HepG2 (cell line): ENCODE measurements at regions not wholly inside any gene's neighbourhood (a gene's known extent, or its start where the extent isn't known, plus 50 kb on each side); places are given as distances from the start of the nearest gene placed in this dataset.

Experiments used
- ATAC-seq: fragments of 200-7000 bp; cut with Tn5 transposase; 3 replicates; pipeline ENCODE4 v1.9.1; 2020; ENCODE audit warnings: mild to moderate bottlenecking, moderate library complexity
- BruUV-seq: library from RNA; stranded (reverse); fragments of 400-500 nt; replicated peaks from 2 replicates; lab custom pipeline; 2021; lab: Mats Ljungman, UMichigan
- CTCF ChIA-PET: fragments of 300-600 bp; formaldehyde crosslinking; extraction: SDS; loops from one replicate; lab custom pipeline; 2021; ENCODE audit warnings: low total read pairs, inconsistent platforms, low intra/inter-chr PET ratio; lab: Yijun Ruan, JAX
- POLR2A ChIA-PET: fragments of 350-600 bp; sonication (Branson Sonifier 250); formaldehyde crosslinking; loops from one replicate; lab custom pipeline; 2020; ENCODE audit warnings: antibody characterized with exemption, inconsistent platforms; lab: Yijun Ruan, JAX
- DNase-seq: peaks from one replicate; pipeline ENCODE4 v3.0.0-alpha.2; 2015; ENCODE audit warnings: low spot score
- FAIRE-seq: peaks from 3 replicates; lab custom pipeline; 2011; peaks lifted over from hg19 to GRCh38; lab: Jason Lieb, UNC
- H2AFZ ChIP-seq: one replicate; pipeline ENCODE4 v1.6.1; 2011; ENCODE audit warnings: low read length, inconsistent platforms
- H3K27ac ChIP-seq: fragments of 300-600 bp; 3 replicates; pipeline ENCODE4 v1.8.0; 2011; ENCODE audit warnings: mixed run types, mild to moderate bottlenecking, mixed read lengths, low read length, inconsistent platforms; ENCODE audit not compliant: insufficient read depth; ENCODE audit errors: extremely low read length
- H3K27me3 ChIP-seq, 2 experiments: fragments of 200-600 bp in 1 of 2; 2 replicates in 1 of 2; 3 replicates in 1 of 2; pipeline versions ENCODE4 v1.6.0 to v1.8.0; 2011; ENCODE audit warnings: low read length in 2 of 2, mild to moderate bottlenecking in 2 of 2, moderate library complexity in 2 of 2, inconsistent platforms in 1 of 2; ENCODE audit not compliant: insufficient read depth in 2 of 2, control insufficient read depth in 1 of 2
- H3K36me3 ChIP-seq, 2 experiments: fragments of 200-600 bp in 1 of 2; replicated peaks in 1 of 2; 2 replicates in 1 of 2; 3 replicates in 1 of 2; pipeline versions ENCODE4 v1.5.1 to v1.8.0; 2011; ENCODE audit warnings: low read length in 2 of 2, inconsistent platforms in 1 of 2; ENCODE audit not compliant: insufficient read depth in 2 of 2, control insufficient read depth in 1 of 2
- H3K4me1 ChIP-seq: 2 replicates; pipeline ENCODE4 v1.5.1; 2012; ENCODE audit warnings: low read length, inconsistent platforms; ENCODE audit not compliant: insufficient read depth
- H3K4me2 ChIP-seq: 2 replicates; pipeline ENCODE4 v1.6.0; 2011; ENCODE audit warnings: low read depth, low read length, inconsistent platforms
- H3K4me3 ChIP-seq, 3 experiments: fragments of 200-600 bp in 1 of 3; sonication (generic), shearing (Covaris generic) in 1 of 3; replicated peaks in 1 of 3; 2 replicates each; pipeline ENCODE4 v1.5.1; 2011 to 2016; ENCODE audit warnings: low read length in 3 of 3, inconsistent platforms in 2 of 3, low read depth in 2 of 3, mild to moderate bottlenecking in 2 of 3, control low read depth in 1 of 3, mixed read lengths in 1 of 3; ENCODE audit not compliant: insufficient read depth in 1 of 3
- H3K79me2 ChIP-seq: one replicate; pipeline ENCODE4 v1.6.1; 2011; ENCODE audit warnings: low read length, inconsistent platforms; ENCODE audit not compliant: insufficient read depth
- H3K9ac ChIP-seq: 2 replicates; pipeline ENCODE4 v1.6.0; 2011; ENCODE audit warnings: mild to moderate bottlenecking, low read depth, low read length, inconsistent platforms; ENCODE audit not compliant: insufficient read depth
- H3K9me3 ChIP-seq: 2 replicates; pipeline ENCODE4 v1.5.1; 2012; ENCODE audit warnings: mild to moderate bottlenecking, low read length
- H4K20me1 ChIP-seq: 2 replicates; pipeline ENCODE4 v1.6.0; 2011; ENCODE audit warnings: inconsistent platforms, mild to moderate bottlenecking, low read length, moderate library complexity; ENCODE audit not compliant: insufficient read depth
- CEBPB ChIP-seq: IDR thresholded peaks from 2 replicates; pipeline ENCODE4 v1.6.1; 2011; ENCODE audit warnings: low read depth, low read length, improper control_type of control experiment, borderline replicate concordance
- CREB3 ChIP-seq: sonication (generic); formaldehyde crosslinking; IDR thresholded peaks from 2 replicates; pipeline ENCODE4 v1.5.0; 2020; ENCODE audit warnings: missing genetic modification reagents
- NFE2L2 ChIP-seq: fragments of 150-350 bp; IDR thresholded peaks from 2 replicates; pipeline ENCODE4 v1.6.1; 2014; ENCODE audit warnings: low read length
- SMYD3 ChIP-seq: sonication (generic); formaldehyde crosslinking; IDR thresholded peaks from 2 replicates; pipeline ENCODE4 v1.8.1; 2023; ENCODE audit warnings: mild to moderate bottlenecking, missing genetic modification reagents
- TEF ChIP-seq: sonication (generic); formaldehyde crosslinking; IDR thresholded peaks from 2 replicates; pipeline ENCODE4 v1.5.0; 2020; ENCODE audit warnings: missing genetic modification reagents
- ZNF205 ChIP-seq: IDR thresholded peaks from 2 replicates; pipeline ENCODE4 v1.6.1; 2018; ENCODE audit warnings: missing biosample characterization, missing genetic modification reagents
- ZNF503 ChIP-seq: sonication (generic); formaldehyde crosslinking; IDR thresholded peaks from 2 replicates; pipeline ENCODE4 v1.4.0; 2020; ENCODE audit warnings: missing genetic modification reagents
- WGBS: methylation state at CpG from one replicate; pipeline ENCODE4 v1.1.6; 2017; ENCODE audit warnings: low lambda C conversion rate; 5-methylcytosine and 5-hydroxymethylcytosine counted together
- in situ Hi-C: cut with HindIII; loops from 2 replicates; pipeline ENCODE4 v1.10.0; 2017; ENCODE audit warnings: low pct_unique_long_range_greater_than_20kb; ENCODE audit not compliant: extremely low pct_ligation_motif_present
- intact Hi-C: fragments of 100-400 bp; cut with micrococcal nuclease; formaldehyde crosslinking; loops from one replicate; pipeline ENCODE4 v1.10.0; 2022; ENCODE audit not compliant: unreplicated experiment

- TF ChIP-seq TEF (CRISPR knock-in tag), result no peak
Observed at GRCh38 chr1:37325509-37326437, 148.6 kb upstream of the ZC3H12A start (continued).

- Histone ChIP-seq H3K4me2 (no peak overlapping the region), H4K20me1 (no peaks in the 10 kb centered on the region), H3K36me3 (no peaks in the 10 kb centered on the region), H3K4me1 (no peaks in the 10 kb centered on the region), H3K9me3 (no peaks in the 10 kb centered on the region), H3K4me3 (no peak overlapping the region), H3K27ac (no peak overlapping the region), H2AFZ (no peak overlapping the region), H3K79me2 (no peaks in the 10 kb centered on the region), H3K27me3 (peaks cover 1 to 5% of the 10 kb centered on the region in 2 experiments; a peak in 2 of 5 replicates), H3K9ac (no peak overlapping the region)
- ChIA-PET POLR2A (no interaction called here), CTCF (no interaction called here)
- WGBS, result 2% methylated on average over 9 of the region's 9 CpGs
- intact Hi-C loops, result no loop called here
- ATAC-seq (no peak), FAIRE-seq (no peak), DNase-seq (no peak)
- TF ChIP-seq ZNF503 (CRISPR knock-in tag), result no peak
- TF ChIP-seq ZNF205 (CRISPR knock-in tag), result no peak
- TF ChIP-seq CREB3 (CRISPR knock-in tag), result no peak
- TF ChIP-seq NFE2L2, result no peak
- no peak for TF ChIP-seq SMYD3 (CRISPR knock-in tag)
- no peak for TF ChIP-seq CEBPB
- in situ Hi-C loops, result no loop called here
- no TSS peak for BruUV-seq
Observed at GRCh38 chr1:37332126-37332525, 142.3 kb upstream of the ZC3H12A start.
